Activated CD4-positive, alpha-beta T cell treated with anti-CD3 and anti-CD28 coated beads for 36 hours (primary cell): ENCODE measurements at regions not wholly inside any gene's neighbourhood (a gene's known extent, or its start where the extent isn't known, plus 50 kb on each side); places are given as distances from the start of the nearest gene placed in this dataset.
A peak's percentile ranks its signal among the peaks of the same experiment; 100 is the strongest.
"Not testable (repeated sequence)": the region's sequence is repeated elsewhere in the genome, so short reads cannot be mapped to it uniquely, and the experiment has no call there.

Experiments used
- ATAC-seq: fragments of 200-7000 bp; cut with Tn5 transposase; one replicate; pipeline ENCODE4 v1.10.0; 2021; ENCODE audit warnings: mild to moderate bottlenecking, moderate library complexity
- CTCF ChIA-PET: fragments of 350-600 bp; sonication (Branson Sonifier 250); formaldehyde crosslinking; loops from one replicate; lab custom pipeline; 2021; ENCODE audit warnings: antibody characterized with exemption; lab: Charles Lee
- POLR2A ChIA-PET: fragments of 350-600 bp; sonication (Branson Sonifier 250); formaldehyde crosslinking; loops from one replicate; lab custom pipeline; 2021; ENCODE audit warnings: antibody characterized with exemption, inconsistent platforms; lab: Charles Lee
- DNase-seq: peaks from one replicate; pipeline ENCODE4 v3.0.0-alpha.2; 2020
- H3K27ac Mint-ChIP-seq: one replicate; pipeline ENCODE4 v1.8.0; 2021; ENCODE audit warnings: mixed read lengths
- H3K27me3 Mint-ChIP-seq: one replicate; pipeline ENCODE4 v1.8.0; 2021; ENCODE audit warnings: mixed read lengths
- H3K36me3 Mint-ChIP-seq: one replicate; pipeline ENCODE4 v1.8.0; 2021; ENCODE audit warnings: low read depth, mixed read lengths
- H3K4me1 Mint-ChIP-seq: one replicate; pipeline ENCODE4 v1.8.0; 2021; ENCODE audit warnings: mixed read lengths
- H3K4me3 Mint-ChIP-seq: one replicate; pipeline ENCODE4 v1.8.0; 2021; ENCODE audit warnings: mild to moderate bottlenecking, moderate library complexity, mixed read lengths
- H3K9me3 Mint-ChIP-seq: one replicate; pipeline ENCODE4 v1.8.0; 2021; ENCODE audit warnings: low read depth, mixed read lengths
- intact Hi-C, 2 experiments: fragments of 100-400 bp; cut with DNase I in 1 of 2; cut with micrococcal nuclease in 1 of 2; formaldehyde crosslinking; loops; one replicate each; pipeline versions ENCODE4 v1.14.2 to v1.15.1; 2022 to 2024; cut with DNase I, micrococcal nuclease

DNA sequence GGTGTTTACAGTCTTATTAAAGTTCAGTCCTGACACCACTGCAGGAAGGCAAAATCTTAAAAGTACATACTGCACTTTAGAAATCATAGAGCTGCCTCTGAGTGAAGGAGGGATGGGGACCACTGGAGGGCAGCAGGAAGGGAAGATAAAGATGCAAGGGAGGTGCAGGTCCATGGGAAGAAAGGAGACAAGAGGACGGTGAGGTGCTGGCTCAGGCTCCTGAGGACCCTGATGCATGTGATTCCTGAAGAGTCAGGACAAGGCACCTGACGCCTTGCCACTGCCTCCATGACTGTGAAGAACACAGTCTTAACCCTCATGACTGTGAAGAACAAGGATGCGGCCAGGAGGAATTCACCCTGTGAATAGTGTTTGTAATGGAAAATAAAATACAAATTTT is 116.2 kb upstream of the NPAS2 start:
- Mint-ChIP-seq H3K27ac (peak overlapping the region; percentile 42), H3K4me1 (peaks cover 29% of the 10 kb centered on the region), H3K36me3 (no peaks in the 10 kb centered on the region), H3K27me3 (no peaks in the 10 kb centered on the region), H3K9me3 (no peaks in the 10 kb centered on the region), H3K4me3 (no peak overlapping the region)
- DNase-seq: no peak
- ChIA-PET CTCF (interaction anchor here (0.7 kb wide), 1 partner anchor 236 kb away, joined by 3 read pairs; no protein-coding TSS in a partner anchor), POLR2A (no interaction called here)
- no peak for ATAC-seq
- intact Hi-C loops: loop anchor here in 1 of 2 experiments (5.0 kb wide), 1 partner anchor 1259 kb away; no protein-coding TSS in a partner anchor

DNA sequence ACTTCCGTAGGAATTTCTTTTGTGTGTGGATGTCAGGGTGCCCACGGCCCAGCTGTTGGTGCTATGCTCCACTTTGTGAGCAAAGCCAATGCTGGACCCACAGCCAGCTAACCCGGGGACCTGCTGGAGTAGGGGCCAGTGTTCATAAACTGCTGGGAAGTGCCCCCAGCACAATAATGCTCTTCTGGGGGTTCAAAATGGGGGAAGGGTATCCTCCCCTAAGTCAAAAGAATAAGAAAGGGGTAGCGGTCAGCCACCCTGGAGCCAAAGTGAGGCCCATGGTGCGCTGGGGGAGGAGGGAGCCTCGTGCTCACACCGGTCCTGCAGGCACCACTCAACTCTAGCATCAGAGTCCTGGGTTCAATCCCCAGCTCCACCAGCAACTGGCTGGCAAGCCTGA is 115.8 kb upstream of the NPAS2 start:
- Mint-ChIP-seq H3K4me3 (no peak overlapping the region), H3K36me3 (no peaks in the 10 kb centered on the region), H3K27ac (no peak overlapping the region), H3K4me1 (peaks cover 29% of the 10 kb centered on the region), H3K27me3 (no peaks in the 10 kb centered on the region), H3K9me3 (no peaks in the 10 kb centered on the region)
- intact Hi-C loops: loop anchor here in 1 of 2 experiments (5.0 kb wide), 1 partner anchor 1258 kb away; no protein-coding TSS in a partner anchor
- no peak for ATAC-seq
- POLR2A ChIA-PET: no interaction called here
- CTCF ChIA-PET: no interaction called here
- DNase-seq: no peak

- CTCF ChIA-PET: no interaction called here
- H3K4me3 Mint-ChIP-seq: no peak overlapping the region
- intact Hi-C loops: loop anchor here in 1 of 2 experiments (5.0 kb wide), 1 partner anchor 1258 kb away; no protein-coding TSS in a partner anchor
Measured at GRCh38 chr2:100704711-100705110, 115.2 kb upstream of the NPAS2 start.

GRCh38 chr2:100707016-100707947 is 112.7 kb upstream of the NPAS2 start:
- H3K27me3 Mint-ChIP-seq: no peaks in the 10 kb centered on the region
- ChIA-PET CTCF (interaction anchor here (0.6 to 1.3 kb wide), 3 partner anchors 23 to 101 kb away, joined by 3 to 4 read pairs (median 3); no protein-coding TSS in a partner anchor), POLR2A (no interaction called here)
- H3K9me3 Mint-ChIP-seq: no peaks in the 10 kb centered on the region
- no peak overlapping the region for H3K4me3 Mint-ChIP-seq
- DNase-seq: peak; percentile 9
- intact Hi-C loops: no loop called here
- peaks cover 29% of the 10 kb centered on the region for H3K4me1 Mint-ChIP-seq
- H3K27ac Mint-ChIP-seq: no peak overlapping the region
- ATAC-seq: no peak
- no peaks in the 10 kb centered on the region for H3K36me3 Mint-ChIP-seq

More at GRCh38 chr2:100704711-100705110, 115.2 kb upstream of the NPAS2 start:
- DNase-seq (no peak), ATAC-seq (no peak)
- Mint-ChIP-seq H3K27ac (no peak overlapping the region), H3K27me3 (no peaks in the 10 kb centered on the region), H3K36me3 (no peaks in the 10 kb centered on the region), H3K9me3 (no peaks in the 10 kb centered on the region), H3K4me1 (peaks cover 29% of the 10 kb centered on the region)
- POLR2A ChIA-PET: no interaction called here

GRCh38 chr2:100708333-100708732 is 111.6 kb upstream of the NPAS2 start:
- Mint-ChIP-seq H3K36me3 (no peaks in the 10 kb centered on the region), H3K27me3 (no peaks in the 10 kb centered on the region), H3K9me3 (no peaks in the 10 kb centered on the region), H3K4me1 (peaks cover 26% of the 10 kb centered on the region), H3K4me3 (no peak overlapping the region), H3K27ac (no peak overlapping the region)
- no peak for ATAC-seq
- ChIA-PET CTCF (interaction anchor here (0.8 to 1.3 kb wide), 2 partner anchors 43 to 102 kb away, joined by 3 read pairs; no protein-coding TSS in a partner anchor), POLR2A (no interaction called here)
- no peak for DNase-seq
- intact Hi-C loops: no loop called here

DNA sequence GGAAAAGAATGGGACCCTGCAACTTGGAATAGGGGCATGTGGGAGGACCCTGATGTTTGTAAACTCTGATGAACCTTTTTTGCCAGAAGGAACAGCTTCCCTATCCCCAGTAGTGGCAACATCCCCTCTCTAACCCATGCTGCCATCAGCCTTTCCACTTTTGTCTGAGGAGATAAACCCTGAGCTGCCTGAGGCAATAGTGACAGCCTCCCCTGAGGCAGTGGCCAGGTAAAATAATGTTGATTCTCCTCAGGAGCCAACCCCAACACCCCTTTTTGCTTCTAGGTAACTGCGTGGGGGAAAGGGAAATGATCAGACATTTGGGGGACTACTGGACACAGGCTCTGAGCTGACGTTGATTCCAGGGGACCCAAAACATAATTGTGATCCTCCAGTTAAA is 106.8 kb upstream of the NPAS2 start:
- H3K4me3 Mint-ChIP-seq: no peak overlapping the region
- H3K27ac Mint-ChIP-seq: no peak overlapping the region
- ATAC-seq (no peak), DNase-seq (no peak)
- CTCF ChIA-PET: no interaction called here
- no peaks in the 10 kb centered on the region for H3K36me3 Mint-ChIP-seq
- peaks cover 4% of the 10 kb centered on the region for H3K4me1 Mint-ChIP-seq
- POLR2A ChIA-PET: interaction anchor here (0.7 kb wide), 1 partner anchor 46 kb away, joined by 3 read pairs; no protein-coding TSS in a partner anchor
- no peaks in the 10 kb centered on the region for H3K9me3 Mint-ChIP-seq
- H3K27me3 Mint-ChIP-seq: no peaks in the 10 kb centered on the region
- intact Hi-C loops: no loop called here

DNA sequence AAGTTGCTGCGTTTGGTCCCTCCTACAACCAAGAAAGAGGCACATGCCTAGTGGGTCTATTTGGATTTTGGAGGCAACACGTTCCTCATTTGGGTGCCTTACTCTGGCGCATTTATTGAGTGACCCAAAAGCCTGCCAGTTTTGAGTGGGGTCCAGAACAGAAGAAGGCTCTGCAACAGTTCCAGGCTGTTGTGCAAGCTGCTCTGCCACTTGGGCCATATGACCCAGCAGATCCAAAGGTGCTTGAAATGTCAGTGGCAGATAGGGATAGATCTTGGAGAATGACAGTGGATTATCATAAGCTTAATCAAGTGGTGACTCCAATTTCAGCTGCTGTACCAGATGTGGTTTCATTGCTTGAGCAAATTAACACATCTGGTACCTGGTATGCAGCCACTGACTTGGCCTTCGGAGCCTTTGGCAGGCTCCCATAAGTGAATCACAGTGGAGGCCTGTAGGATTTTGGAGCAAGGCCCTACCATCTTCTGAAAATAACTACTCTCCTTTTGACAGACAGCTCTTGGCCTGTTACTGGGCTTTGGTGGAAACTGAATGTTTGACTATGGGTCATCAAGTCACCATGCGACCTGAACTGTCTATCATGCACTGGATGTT is 105.4 kb upstream of the NPAS2 start:
- intact Hi-C loops, H3K4me1 Mint-ChIP-seq, H3K9me3 Mint-ChIP-seq, CTCF ChIA-PET, H3K36me3 Mint-ChIP-seq, DNase-seq, ATAC-seq, H3K27me3 Mint-ChIP-seq, POLR2A ChIA-PET, H3K4me3 Mint-ChIP-seq, H3K27ac Mint-ChIP-seq: not testable (repeated sequence)

GRCh38 chr2:100715861-100716260 is 104.1 kb upstream of the NPAS2 start:
- intact Hi-C loops, H3K4me1 Mint-ChIP-seq, H3K27me3 Mint-ChIP-seq, ATAC-seq, H3K27ac Mint-ChIP-seq, H3K9me3 Mint-ChIP-seq, H3K36me3 Mint-ChIP-seq, POLR2A ChIA-PET, H3K4me3 Mint-ChIP-seq, DNase-seq: not testable (repeated sequence)
- CTCF ChIA-PET: interaction anchor here (0.7 kb wide), 1 partner anchor 19 kb away, joined by 3 read pairs; no protein-coding TSS in a partner anchor

GRCh38 chr2:100716581-100716980 is 103.4 kb upstream of the NPAS2 start:
- intact Hi-C loops: no loop called here
- Mint-ChIP-seq H3K27ac (no peak overlapping the region), H3K4me1 (no peaks in the 10 kb centered on the region), H3K4me3 (no peak overlapping the region), H3K27me3 (no peaks in the 10 kb centered on the region), H3K9me3 (no peaks in the 10 kb centered on the region), H3K36me3 (no peaks in the 10 kb centered on the region)
- ATAC-seq: no peak
- POLR2A ChIA-PET: no interaction called here
- no peak for DNase-seq
- CTCF ChIA-PET: no interaction called here

- no peak for ATAC-seq
- intact Hi-C loops: no loop called here
- ChIA-PET POLR2A (no interaction called here), CTCF (interaction anchor here (1.1 kb wide), 1 partner anchor 12 kb away, joined by 3 read pairs; no protein-coding TSS in a partner anchor)
- Mint-ChIP-seq H3K4me3 (no peak overlapping the region), H3K27me3 (no peaks in the 10 kb centered on the region), H3K27ac (no peak overlapping the region), H3K4me1 (no peaks in the 10 kb centered on the region), H3K36me3 (no peaks in the 10 kb centered on the region), H3K9me3 (no peaks in the 10 kb centered on the region)
- no peak for DNase-seq
Measured at GRCh38 chr2:100718065-100718629, 101.8 kb upstream of the NPAS2 start.

DNA sequence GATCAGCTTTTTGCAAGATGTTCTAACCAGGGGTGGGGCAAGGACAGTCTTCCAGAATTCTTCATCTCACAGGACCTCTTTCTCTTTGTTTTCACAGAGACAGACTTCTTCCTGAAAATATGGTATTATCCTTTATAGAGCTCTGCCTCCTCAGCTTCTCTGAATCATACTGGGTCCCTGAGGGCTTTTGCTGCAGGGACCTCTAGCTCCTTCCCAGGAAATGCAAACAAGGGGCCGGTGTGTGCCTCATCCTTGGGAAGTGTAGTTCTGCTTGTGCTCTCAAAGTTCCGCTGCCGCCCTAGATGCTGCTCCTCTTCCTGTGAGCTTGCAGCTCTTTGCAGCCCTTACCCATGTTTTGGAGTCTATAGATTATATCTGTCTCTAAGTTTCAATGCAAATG is 99.5 kb upstream of the NPAS2 start:
- ChIA-PET CTCF (no interaction called here), POLR2A (no interaction called here)
- no peak overlapping the region for H3K4me3 Mint-ChIP-seq
- ATAC-seq (no peak), DNase-seq (no peak)
- H3K36me3 Mint-ChIP-seq: no peaks in the 10 kb centered on the region
- no peaks in the 10 kb centered on the region for H3K4me1 Mint-ChIP-seq
- H3K27ac Mint-ChIP-seq: no peak overlapping the region
- H3K9me3 Mint-ChIP-seq: no peaks in the 10 kb centered on the region
- intact Hi-C loops: no loop called here
- no peaks in the 10 kb centered on the region for H3K27me3 Mint-ChIP-seq
